ENCODE measurements at regions not wholly inside any gene's neighbourhood (a gene's known extent, or its start where the extent isn't known, plus 50 kb on each side); places are given as distances from the start of the nearest gene placed in this dataset.

DNA sequence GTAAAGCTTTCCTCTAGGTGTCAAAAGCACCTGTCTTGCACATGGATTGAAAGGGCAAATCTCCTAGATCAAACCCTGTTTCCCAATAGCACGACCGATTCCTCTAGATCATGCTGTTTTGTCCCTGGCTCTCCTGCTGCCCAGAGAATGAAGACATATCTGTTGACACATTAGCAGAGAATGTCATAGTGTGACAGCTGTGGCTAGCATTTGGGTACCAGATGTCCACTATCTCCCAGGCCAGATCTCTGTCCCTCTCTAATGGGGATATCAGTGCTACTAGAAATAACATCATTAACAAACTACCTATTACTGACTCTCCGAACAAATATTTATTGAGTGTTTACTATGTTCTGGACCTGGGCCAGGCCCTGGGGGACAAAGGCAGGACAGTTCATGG is 72.4 kb upstream of the ISX start:
- H3K27ac ChIP-seq (ENCODE audit: insufficient read depth, low read length), result no peak overlapping the region
- H4K20me1 ChIP-seq (ENCODE audit: control insufficient read depth, extremely low read depth, insufficient read depth, low read length), result no peaks in the 10 kb centered on the region
- H2AFZ ChIP-seq (ENCODE audit: low read length), result no peak overlapping the region
- no peak overlapping the region for H3K4me3 ChIP-seq (replicated peaks in 1 of 4; ENCODE audit: control extremely low read depth in 1 of 4, insufficient read depth in 1 of 4, low read depth in 3 of 4, low read length in 4 of 4)
- no peaks in the 10 kb centered on the region for H3K79me2 ChIP-seq (ENCODE audit: control insufficient read depth, insufficient read depth, low read length)
- no peaks in the 10 kb centered on the region for H3K27me3 ChIP-seq (ENCODE audit: control insufficient read depth, insufficient read depth, low read length)
- no peaks in the 10 kb centered on the region for H3K4me1 ChIP-seq (ENCODE audit: control insufficient read depth, extremely low read depth, insufficient read depth, low read length)
- no peaks in the 10 kb centered on the region for H3K9me3 ChIP-seq (ENCODE audit: control insufficient read depth, insufficient read depth, low read depth, low read length)
- H3K4me2 ChIP-seq (ENCODE audit: extremely low read depth, insufficient read depth, low read length), result no peak overlapping the region
- TF ChIP-seq, protein P1, sequence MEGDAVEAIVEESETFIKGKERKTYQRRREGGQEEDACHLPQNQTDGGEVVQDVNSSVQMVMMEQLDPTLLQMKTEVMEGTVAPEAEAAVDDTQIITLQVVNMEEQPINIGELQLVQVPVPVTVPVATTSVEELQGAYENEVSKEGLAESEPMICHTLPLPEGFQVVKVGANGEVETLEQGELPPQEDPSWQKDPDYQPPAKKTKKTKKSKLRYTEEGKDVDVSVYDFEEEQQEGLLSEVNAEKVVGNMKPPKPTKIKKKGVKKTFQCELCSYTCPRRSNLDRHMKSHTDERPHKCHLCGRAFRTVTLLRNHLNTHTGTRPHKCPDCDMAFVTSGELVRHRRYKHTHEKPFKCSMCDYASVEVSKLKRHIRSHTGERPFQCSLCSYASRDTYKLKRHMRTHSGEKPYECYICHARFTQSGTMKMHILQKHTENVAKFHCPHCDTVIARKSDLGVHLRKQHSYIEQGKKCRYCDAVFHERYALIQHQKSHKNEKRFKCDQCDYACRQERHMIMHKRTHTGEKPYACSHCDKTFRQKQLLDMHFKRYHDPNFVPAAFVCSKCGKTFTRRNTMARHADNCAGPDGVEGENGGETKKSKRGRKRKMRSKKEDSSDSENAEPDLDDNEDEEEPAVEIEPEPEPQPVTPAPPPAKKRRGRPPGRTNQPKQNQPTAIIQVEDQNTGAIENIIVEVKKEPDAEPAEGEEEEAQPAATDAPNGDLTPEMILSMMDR (conservative IDR thresholded peaks at IDR 0.05 in 1 of 2, IDR thresholded peaks at IDR 0.05 in 1 of 2; ENCODE audit: low read depth in 1 of 2, low read length in 2 of 2), result no peak
- TF ChIP-seq EZH2 (IDR thresholded peaks at IDR 0.05; ENCODE audit: low read length, missing control alignments), result no peak
- no peaks in the 10 kb centered on the region for H3K36me3 ChIP-seq (ENCODE audit: control insufficient read depth, insufficient read depth, low read length)
- no peak overlapping the region for H3K9ac ChIP-seq (ENCODE audit: insufficient read depth, low read length)
- DNase-seq (ENCODE audit: low read depth in 2 of 2), result no peak

DNA sequence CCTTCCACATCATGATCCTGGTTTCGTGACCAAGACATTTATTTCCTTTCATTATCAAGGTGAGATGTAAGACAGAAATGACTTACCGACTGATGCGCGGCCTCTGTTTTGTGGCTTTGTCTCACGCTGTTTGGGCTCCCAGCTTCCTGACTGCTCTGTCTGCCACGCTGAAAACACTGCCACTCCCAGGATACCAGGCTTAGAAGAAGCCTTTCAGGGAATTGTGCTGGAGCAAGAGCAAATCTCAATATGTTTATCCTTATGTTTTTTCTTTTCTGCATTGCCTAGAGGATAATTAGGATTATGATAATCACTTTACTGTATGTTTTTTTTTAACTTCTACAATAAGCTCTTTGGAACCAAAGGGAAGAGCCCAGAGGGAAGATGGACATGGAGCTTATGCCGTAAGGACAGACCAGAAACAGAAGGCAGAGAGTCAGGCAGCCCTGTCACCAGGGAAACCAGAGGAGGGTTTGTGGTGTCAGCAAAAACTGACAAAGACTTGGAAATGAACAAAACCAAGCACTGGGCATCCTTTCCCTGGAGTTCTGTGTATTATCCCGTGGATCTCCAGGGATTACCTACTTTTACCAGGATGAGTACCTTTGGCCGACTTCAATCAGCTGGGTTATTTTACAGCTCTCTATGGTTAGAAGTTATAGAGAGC is 68.2 kb upstream of the ISX start:
- TF ChIP-seq, protein P1 (conservative IDR thresholded peaks at IDR 0.05 in 1 of 2, IDR thresholded peaks at IDR 0.05 in 1 of 2; ENCODE audit: low read depth in 1 of 2, low read length in 2 of 2), result no peak
- no peak for TF ChIP-seq EZH2 (IDR thresholded peaks at IDR 0.05; ENCODE audit: low read length, missing control alignments)
- Histone ChIP-seq H3K79me2 (ENCODE audit: control insufficient read depth, insufficient read depth, low read length) (no peaks in the 10 kb centered on the region), H3K9ac (ENCODE audit: insufficient read depth, low read length) (no peak overlapping the region), H2AFZ (ENCODE audit: low read length) (no peak overlapping the region), H3K4me3 (replicated peaks in 1 of 4; ENCODE audit: control extremely low read depth in 1 of 4, insufficient read depth in 1 of 4, low read depth in 3 of 4, low read length in 4 of 4) (no peak overlapping the region), H3K27ac (ENCODE audit: insufficient read depth, low read length) (no peak overlapping the region), H4K20me1 (ENCODE audit: control insufficient read depth, extremely low read depth, insufficient read depth, low read length) (no peaks in the 10 kb centered on the region), H3K27me3 (ENCODE audit: control insufficient read depth, insufficient read depth, low read length) (no peaks in the 10 kb centered on the region), H3K9me3 (ENCODE audit: control insufficient read depth, insufficient read depth, low read depth, low read length) (no peaks in the 10 kb centered on the region), H3K4me1 (ENCODE audit: control insufficient read depth, extremely low read depth, insufficient read depth, low read length) (no peaks in the 10 kb centered on the region), H3K36me3 (ENCODE audit: control insufficient read depth, insufficient read depth, low read length) (no peaks in the 10 kb centered on the region), H3K4me2 (ENCODE audit: extremely low read depth, insufficient read depth, low read length) (no peak overlapping the region)
- no peak for DNase-seq (ENCODE audit: low read depth in 2 of 2)

- Histone ChIP-seq H4K20me1 (ENCODE audit: control insufficient read depth, extremely low read depth, insufficient read depth, low read length) (no peaks in the 10 kb centered on the region), H3K4me3 (replicated peaks in 1 of 4; ENCODE audit: control extremely low read depth in 1 of 4, insufficient read depth in 1 of 4, low read depth in 3 of 4, low read length in 4 of 4) (no peak overlapping the region), H3K9me3 (ENCODE audit: control insufficient read depth, insufficient read depth, low read depth, low read length) (no peaks in the 10 kb centered on the region), H3K4me1 (ENCODE audit: control insufficient read depth, extremely low read depth, insufficient read depth, low read length) (no peaks in the 10 kb centered on the region), H3K9ac (ENCODE audit: insufficient read depth, low read length) (no peak overlapping the region), H3K27me3 (ENCODE audit: control insufficient read depth, insufficient read depth, low read length) (no peaks in the 10 kb centered on the region), H2AFZ (ENCODE audit: low read length) (no peak overlapping the region), H3K36me3 (ENCODE audit: control insufficient read depth, insufficient read depth, low read length) (no peaks in the 10 kb centered on the region), H3K27ac (ENCODE audit: insufficient read depth, low read length) (no peak overlapping the region), H3K79me2 (ENCODE audit: control insufficient read depth, insufficient read depth, low read length) (no peaks in the 10 kb centered on the region), H3K4me2 (ENCODE audit: extremely low read depth, insufficient read depth, low read length) (no peak overlapping the region)
- TF ChIP-seq EZH2 (IDR thresholded peaks at IDR 0.05; ENCODE audit: low read length, missing control alignments), result no peak
- TF ChIP-seq, protein P1 (conservative IDR thresholded peaks at IDR 0.05 in 1 of 2, IDR thresholded peaks at IDR 0.05 in 1 of 2; ENCODE audit: low read depth in 1 of 2, low read length in 2 of 2), result no peak
- DNase-seq (ENCODE audit: low read depth in 2 of 2), result no peak
Observed at GRCh38 chr22:34998921-34999320, 67.0 kb upstream of the ISX start.
